Ectodermal cell (in vitro differentiated cells): ENCODE measurements at regions not wholly inside any gene's neighbourhood (a gene's known extent, or its start where the extent isn't known, plus 50 kb on each side); places are given as distances from the start of the nearest gene placed in this dataset.
"Not testable (repeated sequence)": the region's sequence is repeated elsewhere in the genome, so short reads cannot be mapped to it uniquely, and the experiment has no call there.

ENCODE experiments used
- H3K27ac ChIP-seq: 2 replicates; pipeline ENCODE4 v1.7.0; 2013; ENCODE audit warnings: mild to moderate bottlenecking, low read depth, low read length; ENCODE audit not compliant: insufficient read depth, poor library complexity, severe bottlenecking
- H3K27me3 ChIP-seq: 2 replicates; pipeline ENCODE4 v1.7.0; 2013; ENCODE audit warnings: mild to moderate bottlenecking, low read length; ENCODE audit not compliant: insufficient read depth, control insufficient read depth, poor library complexity, severe bottlenecking
- H3K36me3 ChIP-seq: one replicate; pipeline ENCODE4 v1.7.0; 2013; ENCODE audit warnings: low read length; ENCODE audit not compliant: control insufficient read depth, insufficient read depth
- H3K4me1 ChIP-seq: one replicate; pipeline ENCODE4 v1.7.0; 2013; ENCODE audit warnings: low read length; ENCODE audit not compliant: control insufficient read depth, insufficient read depth
- H3K4me3 ChIP-seq: 2 replicates; pipeline ENCODE4 v1.7.0; 2013; ENCODE audit warnings: low read depth, low read length, control low read depth; ENCODE audit not compliant: insufficient read depth
- H3K9me3 ChIP-seq: 2 replicates; pipeline ENCODE4 v1.7.0; 2013; ENCODE audit warnings: mild to moderate bottlenecking, low read length, moderate library complexity; ENCODE audit not compliant: control insufficient read depth

DNA sequence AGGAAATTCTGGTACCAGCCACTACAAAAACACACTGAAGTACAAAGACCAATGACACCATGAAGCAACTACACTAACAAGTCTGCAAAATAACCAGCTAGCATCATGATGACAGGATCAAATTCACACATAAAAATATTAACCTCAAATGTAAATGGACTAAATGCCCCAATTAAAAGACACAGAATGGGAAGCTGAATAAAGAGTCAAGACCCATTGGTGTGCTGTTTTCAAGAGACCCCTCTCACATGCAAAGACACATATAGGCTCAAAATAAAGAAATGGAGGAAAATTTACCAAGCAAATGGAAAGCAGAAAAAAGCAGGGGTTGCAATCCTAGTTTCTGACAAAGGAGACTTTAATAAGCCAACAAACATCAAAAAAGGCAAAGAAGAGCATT lies 50.5 kb upstream of the EFNA5 start:
- H3K4me1 ChIP-seq, H3K27me3 ChIP-seq, H3K9me3 ChIP-seq, H3K27ac ChIP-seq, H3K36me3 ChIP-seq, H3K4me3 ChIP-seq: not testable (repeated sequence)
